HG02610 (cell line): ENCODE measurements at regions not wholly inside any gene's neighbourhood (a gene's known extent, or its start where the extent isn't known, plus 50 kb on each side); places are given as distances from the start of the nearest gene placed in this dataset.

ENCODE experiments used
- ATAC-seq: cut with Tn5 transposase; IDR thresholded peaks from one replicate; pipeline ENCODE4 v1.9.1; 2021; ENCODE audit warnings: mild to moderate bottlenecking, moderate library complexity; ENCODE audit not compliant: unreplicated experiment

GRCh38 chr6:169940481-169941271 is 189.3 kb downstream of the ERMARD start:
- no peak for ATAC-seq

DNA sequence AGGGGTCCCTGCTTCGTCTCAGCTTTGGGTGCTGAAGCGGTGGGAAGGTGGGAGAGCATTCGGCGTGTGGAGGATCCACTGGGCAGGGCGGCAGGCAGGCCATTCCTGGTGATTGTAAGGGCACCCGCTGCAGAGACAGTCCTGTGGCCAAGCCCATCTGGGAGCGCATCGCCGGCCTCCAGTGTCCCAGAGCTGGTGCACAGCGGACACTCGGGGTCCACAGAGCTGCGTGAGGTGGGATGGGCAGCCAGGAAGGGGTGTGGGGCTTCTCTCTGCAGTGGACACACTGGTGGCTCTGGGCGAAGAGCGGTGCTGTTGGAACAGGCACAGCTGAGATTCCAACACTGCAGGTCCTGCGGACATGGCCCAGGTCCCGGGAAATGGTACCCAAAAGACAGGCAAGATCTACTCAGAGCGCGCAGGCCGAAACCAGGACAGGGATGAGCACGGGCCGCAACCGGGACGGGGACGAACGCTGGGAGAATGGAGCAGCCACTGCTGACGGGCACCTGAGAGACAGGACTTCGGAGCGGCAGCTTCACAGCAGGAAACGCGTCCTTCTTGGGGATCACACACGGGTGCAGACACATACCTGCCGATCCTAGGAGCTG is 188.2 kb downstream of the ERMARD start:
- ATAC-seq, result no peak

DNA sequence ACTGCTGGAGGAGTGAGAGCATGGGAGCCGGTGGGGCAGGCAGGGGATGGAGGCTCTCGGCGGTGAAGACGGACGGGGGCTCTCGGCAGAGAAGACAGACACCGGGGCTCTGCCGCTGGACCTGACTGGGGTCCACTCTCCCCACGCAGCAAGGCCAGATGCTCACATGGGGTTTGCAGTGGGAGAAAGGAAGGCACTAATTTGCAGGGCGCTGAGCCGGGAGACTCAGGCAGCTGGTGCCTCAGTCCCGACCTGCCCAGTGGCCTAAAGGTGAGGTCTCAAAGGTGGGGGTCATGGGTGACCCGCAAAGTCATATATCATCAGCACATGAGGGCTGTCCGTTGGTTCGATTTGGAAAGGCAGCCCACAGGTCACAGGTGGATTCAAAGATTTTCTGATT is 187.3 kb downstream of the ERMARD start:
- no peak for ATAC-seq

DNA sequence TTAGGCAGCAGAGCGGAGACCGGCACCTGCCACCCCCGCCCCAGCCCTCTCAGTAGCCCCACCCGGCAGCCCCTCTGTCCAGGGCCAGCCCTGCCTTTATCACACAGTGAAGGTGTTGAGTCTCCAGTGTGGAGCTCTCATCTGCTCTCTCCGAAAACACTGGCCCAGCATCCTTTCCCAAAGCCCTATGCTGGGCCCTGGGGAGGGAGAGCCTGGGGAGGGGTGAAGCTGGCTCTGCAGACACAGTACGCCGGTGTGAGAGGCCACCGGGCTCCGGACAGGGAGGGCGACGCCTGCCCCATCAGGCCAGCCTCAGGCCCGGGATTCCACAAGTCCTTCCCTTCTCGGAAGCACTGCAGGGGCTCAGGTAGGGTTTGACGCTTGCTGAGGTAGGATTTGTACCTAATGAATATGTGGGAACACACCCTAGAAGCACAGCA is 186.9 kb downstream of the ERMARD start:
- no peak for ATAC-seq

GRCh38 chr6:169937389-169938261 is 186.2 kb downstream of the ERMARD start:
- no peak for ATAC-seq

DNA sequence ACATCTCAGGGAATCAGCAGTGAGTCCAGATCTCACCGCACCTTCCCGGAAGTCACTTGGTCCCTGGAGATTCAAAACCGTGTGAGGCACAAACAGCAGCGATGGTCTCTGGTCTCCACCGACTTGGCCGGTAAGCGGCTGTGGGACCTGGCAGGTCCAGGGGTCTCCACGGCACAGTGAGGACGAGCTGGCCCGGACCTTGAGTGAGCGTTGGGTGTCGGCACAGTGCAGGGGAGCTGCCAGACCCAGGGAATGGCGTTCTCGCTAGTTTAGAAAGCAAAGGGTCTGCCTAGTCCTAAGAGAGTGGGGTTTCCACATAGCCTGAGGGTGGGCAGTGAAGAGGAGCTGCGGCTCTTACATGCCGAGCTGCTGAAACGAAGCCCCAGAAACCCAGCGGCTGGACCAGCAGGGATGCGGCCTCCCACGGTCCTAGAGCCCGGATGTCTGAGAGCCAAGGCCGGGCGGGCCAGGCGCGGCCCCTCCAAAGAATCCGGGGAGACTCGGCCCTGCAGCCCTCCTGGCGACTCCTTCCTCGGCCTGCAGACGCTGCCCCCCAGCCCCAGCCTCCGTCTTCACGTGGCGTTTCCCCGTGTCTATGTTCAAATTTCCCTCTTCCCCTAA is 185.0 kb downstream of the ERMARD start:
- no peak for ATAC-seq

DNA sequence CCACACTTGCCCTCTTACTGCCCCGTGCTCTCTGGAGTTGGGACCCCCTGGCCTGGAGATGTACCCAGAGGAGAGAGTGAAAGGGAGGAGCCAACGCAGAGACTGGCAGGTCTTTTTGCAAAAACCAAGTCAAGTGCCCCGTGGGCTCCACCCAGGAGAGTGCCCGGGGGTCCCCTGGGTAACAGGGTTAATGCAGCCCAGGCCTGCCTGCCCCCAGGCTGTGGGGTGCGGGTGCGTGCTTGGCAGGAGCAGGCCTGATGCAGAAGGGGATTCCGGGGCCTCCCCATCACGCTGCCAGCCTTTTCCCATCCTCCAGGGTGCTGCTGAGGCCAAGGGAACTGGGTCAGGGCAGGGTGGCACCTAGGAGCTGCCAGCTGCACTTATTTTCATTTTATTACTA is 184.4 kb downstream of the ERMARD start:
- no peak for ATAC-seq

- ATAC-seq, result no peak
Measured at GRCh38 chr6:169935348-169935718, 183.9 kb downstream of the ERMARD start.

- no peak for ATAC-seq
Measured at GRCh38 chr6:169934699-169935347, 183.4 kb downstream of the ERMARD start.

- ATAC-seq, result no peak
Measured at GRCh38 chr6:169933839-169934698, 182.6 kb downstream of the ERMARD start.

DNA sequence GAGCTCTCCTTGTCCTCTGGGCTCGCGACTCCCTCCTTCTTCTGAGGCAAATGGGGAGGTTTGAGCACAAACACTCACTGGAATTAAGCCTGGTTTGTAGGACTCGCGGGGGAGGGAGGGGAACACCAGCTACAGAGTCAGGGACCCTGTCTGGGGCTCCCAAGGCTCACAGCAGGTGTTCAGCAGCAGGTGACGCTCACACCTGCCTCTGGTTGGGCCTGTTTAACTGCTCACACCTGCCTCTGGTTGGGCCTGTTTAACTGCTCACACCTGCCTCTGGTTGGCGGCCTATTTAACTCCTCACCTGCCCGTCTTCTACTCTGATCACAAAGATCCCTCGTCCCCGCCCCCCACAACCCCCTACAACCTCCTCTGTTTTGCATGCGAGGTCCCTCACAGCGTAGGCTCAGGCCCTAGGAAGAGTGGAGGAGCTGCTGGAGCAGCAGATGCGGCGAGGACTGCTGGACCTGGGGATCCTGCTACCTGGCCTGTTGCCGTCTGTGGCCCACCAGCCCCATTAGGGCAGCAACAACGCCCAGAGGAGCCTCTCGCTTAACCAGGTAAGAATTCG is 181.9 kb downstream of the ERMARD start:
- no peak for ATAC-seq

- no peak for ATAC-seq
Measured at GRCh38 chr6:169932491-169932890, 181.1 kb downstream of the ERMARD start.

DNA sequence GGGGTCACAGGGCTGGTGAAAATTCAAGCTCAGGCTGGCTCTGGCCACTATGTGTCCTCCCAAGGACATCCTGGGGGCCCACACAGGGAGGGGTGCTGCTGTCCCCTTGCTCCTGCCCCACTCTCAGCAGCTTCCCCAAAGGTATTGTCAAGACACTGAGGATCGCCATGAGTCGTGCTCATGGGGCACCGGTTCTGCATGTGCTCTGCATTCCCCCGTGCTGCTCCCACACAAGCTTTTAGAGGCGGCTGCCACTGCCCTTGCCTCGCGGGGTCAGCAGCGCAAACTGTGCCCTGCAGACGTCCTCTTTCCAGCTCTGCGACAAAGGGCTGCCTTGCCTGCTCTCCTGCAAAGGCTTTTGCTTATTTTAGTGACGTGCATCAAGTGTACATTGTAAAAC is 179.8 kb downstream of the ERMARD start:
- ATAC-seq, result no peak

- ATAC-seq, result no peak
Measured at GRCh38 chr6:169930799-169931198, 179.4 kb downstream of the ERMARD start.

GRCh38 chr6:169927711-169928110 is 176.3 kb downstream of the ERMARD start:
- no peak for ATAC-seq

DNA sequence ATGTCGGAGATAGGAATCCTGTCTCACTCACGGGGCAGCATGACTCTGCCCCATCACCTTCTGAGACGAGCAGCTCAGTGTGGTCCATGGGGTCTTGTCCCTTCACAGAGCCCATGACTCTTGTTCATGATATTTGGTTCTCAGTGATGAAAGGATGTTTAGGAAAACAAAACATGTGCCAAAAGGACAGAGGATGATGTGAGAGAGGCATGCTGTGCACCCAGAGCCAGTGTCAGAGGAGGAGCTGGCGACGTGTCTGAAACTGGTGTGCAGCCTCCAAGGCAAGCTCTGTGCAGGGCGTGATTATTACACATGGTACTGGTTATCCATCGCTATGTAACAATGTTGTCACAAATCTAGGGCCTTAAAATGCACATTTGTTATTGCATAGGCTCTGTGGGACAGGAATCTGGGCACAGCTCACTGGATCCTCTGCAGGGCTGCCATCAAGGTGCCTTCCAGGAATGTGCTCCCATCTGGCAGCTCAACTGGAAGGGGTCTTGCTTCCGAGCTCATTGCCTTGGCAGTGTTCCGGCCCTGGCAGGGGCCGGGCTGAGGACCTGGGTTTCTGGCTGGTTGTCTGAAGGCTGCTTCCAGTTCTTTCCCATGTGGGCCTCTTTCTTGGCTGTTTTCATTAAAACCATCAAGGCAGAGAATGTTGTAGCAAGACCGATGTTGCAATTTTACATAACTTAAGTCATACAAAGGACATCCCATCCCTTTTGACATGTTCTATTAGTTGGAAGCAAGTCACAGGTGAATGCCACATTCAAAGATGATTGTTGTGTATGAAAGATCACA is 175.4 kb downstream of the ERMARD start:
- ATAC-seq, result no peak

- ATAC-seq, result no peak
Measured at GRCh38 chr6:169923468-169924464, 172.3 kb downstream of the ERMARD start.
